Esophagus muscularis mucosa (tissue), 4 donors: ENCODE measurements at regions not wholly inside any gene's neighbourhood (a gene's known extent, or its start where the extent isn't known, plus 50 kb on each side); places are given as distances from the start of the nearest gene placed in this dataset.
A peak's percentile ranks its signal among the peaks of the same experiment; 100 is the strongest.

Experiments
- DNase-seq: peaks from one replicate; pipeline ENCODE4 v3.0.0-alpha.2; 2017; ENCODE audit errors: extremely low spot score
- H3K27ac ChIP-seq, 4 donors: fragments of 200-600 bp; sonication (generic); replicated peaks in 1 of 4; 1 replicate in 3 of 4; 2 replicates in 1 of 4; pipeline ENCODE4 v1.5.1; 2016 to 2019; ENCODE audit warnings: mild to moderate bottlenecking in 1 of 4
- H3K27me3 ChIP-seq, 4 donors: fragments of 200-600 bp; sonication (generic); one replicate each; pipeline versions ENCODE4 v1.5.1 to v1.6.0; 2016 to 2019
- H3K36me3 ChIP-seq, 4 donors: fragments of 200-600 bp; sonication (generic); one replicate each; pipeline ENCODE4 v1.5.1; 2016 to 2019
- H3K4me1 ChIP-seq, 4 donors: fragments of 200-600 bp; sonication (generic); one replicate each; pipeline ENCODE4 v1.5.1; 2016 to 2019
- H3K4me3 ChIP-seq, 4 donors: fragments of 200-600 bp; sonication (generic); 1 replicate in 2 of 4; 2 replicates in 2 of 4; pipeline ENCODE4 v1.5.1; 2016 to 2019; ENCODE audit warnings: mild to moderate bottlenecking in 4 of 4, moderate library complexity in 1 of 4
- H3K9me3 ChIP-seq, 4 donors: fragments of 200-600 bp; sonication (generic); 1 replicate in 3 of 4; 2 replicates in 1 of 4; pipeline ENCODE4 v1.5.1; 2016 to 2019
- CTCF ChIP-seq, 3 experiments: fragments of 200-600 bp in 2 of 3; fragments of 450-650 bp in 1 of 3; sonication (generic) in 2 of 3; IDR thresholded peaks; one replicate each; pipeline ENCODE4 v1.5.1; 2017 to 2019; ENCODE audit warnings: antibody characterized with exemption in 3 of 3, mild to moderate bottlenecking in 2 of 3, moderate library complexity in 1 of 3
- EP300 ChIP-seq: sonication (generic); formaldehyde crosslinking; IDR thresholded peaks from one replicate; pipeline ENCODE4 v1.6.1; 2017; ENCODE audit warnings: antibody characterized with exemption
- POLR2A ChIP-seq: fragments of 450-650 bp; IDR thresholded peaks from one replicate; pipeline ENCODE4 v1.6.1; 2017; ENCODE audit warnings: antibody characterized with exemption, moderate library complexity, mild to moderate bottlenecking, low read depth
- POLR2AphosphoS5 ChIP-seq, 2 donors: sonication (generic); formaldehyde crosslinking; IDR thresholded peaks; one replicate each; pipeline ENCODE4 v1.6.1; 2017; ENCODE audit warnings: antibody characterized with exemption in 2 of 2
- WGBS: methylation state at CpG from one replicate; pipeline ENCODE4 v1.1.5; 2018; 5-methylcytosine and 5-hydroxymethylcytosine counted together
- intact Hi-C: fragments of 100-400 bp; cut with DNase I; formaldehyde crosslinking; loops from one replicate; pipeline ENCODE4 v1.15.1; 2023

- intact Hi-C loops: no loop called here
- no peaks in the 10 kb centered on the region for H3K36me3 ChIP-seq
- no peaks in the 10 kb centered on the region for H3K9me3 ChIP-seq
- H3K4me3 ChIP-seq: no peak overlapping the region
- peaks cover 0 to 65% (median 0%) of the 10 kb centered on the region in 4 donors for H3K27me3 ChIP-seq
- TF ChIP-seq EP300: no peak
- TF ChIP-seq CTCF (IDR thresholded peaks at IDR 0.05): no peak
- TF ChIP-seq POLR2AphosphoS5 (IDR thresholded peaks at IDR 0.05): no peak
- no peak for TF ChIP-seq POLR2A
- H3K4me1 ChIP-seq: no peaks in the 10 kb centered on the region
- H3K27ac ChIP-seq: no peak overlapping the region
- no peak for DNase-seq
- 78% methylated on average over 13 of the region's 13 CpGs for WGBS
Observed at GRCh38 chr22:22424210-22424800, 84.2 kb downstream of the ZNF280B start.

- H3K36me3 ChIP-seq: no peaks in the 10 kb centered on the region
- intact Hi-C loops: no loop called here
- no peaks in the 10 kb centered on the region for H3K9me3 ChIP-seq
- no peaks in the 10 kb centered on the region for H3K4me1 ChIP-seq
- no peak for DNase-seq
- H3K4me3 ChIP-seq: no peak overlapping the region
- no peak for TF ChIP-seq CTCF (IDR thresholded peaks at IDR 0.05)
- no peak for TF ChIP-seq EP300
- no peak for TF ChIP-seq POLR2A
- no peak for TF ChIP-seq POLR2AphosphoS5 (IDR thresholded peaks at IDR 0.05)
- H3K27ac ChIP-seq: no peak overlapping the region
- WGBS: 89% methylated on average over 3 of the region's 3 CpGs
- H3K27me3 ChIP-seq: peaks cover 0 to 72% (median 0%) of the 10 kb centered on the region in 4 donors
Observed at GRCh38 chr22:22424956-22425355, 83.6 kb downstream of the ZNF280B start.

- no peak for TF ChIP-seq POLR2A
- no peak for TF ChIP-seq POLR2AphosphoS5 (IDR thresholded peaks at IDR 0.05)
- no peak for TF ChIP-seq EP300
- TF ChIP-seq CTCF (IDR thresholded peaks at IDR 0.05): no peak
- no peak for DNase-seq
- no peaks in the 10 kb centered on the region for H3K36me3 ChIP-seq
- peaks cover 0 to 71% (median 0%) of the 10 kb centered on the region in 4 donors for H3K27me3 ChIP-seq
- 38% methylated on average over 1 of the region's 1 CpG for WGBS
- no peak overlapping the region for H3K4me3 ChIP-seq
- intact Hi-C loops: no loop called here
- no peaks in the 10 kb centered on the region for H3K9me3 ChIP-seq
- H3K27ac ChIP-seq: no peak overlapping the region
- H3K4me1 ChIP-seq: no peaks in the 10 kb centered on the region
Observed at GRCh38 chr22:22425356-22425755, 83.2 kb downstream of the ZNF280B start.

- H3K4me1 ChIP-seq: no peaks in the 10 kb centered on the region
- H3K36me3 ChIP-seq: no peaks in the 10 kb centered on the region
- H3K27ac ChIP-seq: no peak overlapping the region
- 57% methylated on average over 6 of the region's 8 CpGs for WGBS
- H3K27me3 ChIP-seq: peaks cover 0 to 68% (median 0%) of the 10 kb centered on the region in 4 donors
- no peak for TF ChIP-seq EP300
- no peak for TF ChIP-seq CTCF (IDR thresholded peaks at IDR 0.05)
- TF ChIP-seq POLR2AphosphoS5 (IDR thresholded peaks at IDR 0.05): no peak
- no peak for TF ChIP-seq POLR2A
- no peak overlapping the region for H3K4me3 ChIP-seq
- intact Hi-C loops: no loop called here
- H3K9me3 ChIP-seq: no peaks in the 10 kb centered on the region
- peak; percentile 74 for DNase-seq
Observed at GRCh38 chr22:22425783-22426624, 82.5 kb downstream of the ZNF280B start.
